Mesenchymal stem cell (in vitro differentiated cells and primary cell): ENCODE measurements at regions not wholly inside any gene's neighbourhood (a gene's known extent, or its start where the extent isn't known, plus 50 kb on each side); places are given as distances from the start of the nearest gene placed in this dataset.

Source experiments
- DNase-seq: peaks from one replicate; pipeline ENCODE4 v3.0.0-alpha.2; 2013
- H2AFZ ChIP-seq: one replicate; pipeline ENCODE4 v1.6.1; 2013; ENCODE audit warnings: low read depth, mild to moderate bottlenecking, control low read depth, inconsistent platforms, low read length, moderate library complexity
- H2AK5ac ChIP-seq: 2 replicates; pipeline ENCODE4 v1.6.1; 2013; ENCODE audit warnings: low read length, moderate library complexity, mild to moderate bottlenecking, inconsistent platforms; ENCODE audit not compliant: severe bottlenecking
- H2BK120ac ChIP-seq: one replicate; pipeline ENCODE4 v1.6.1; 2013; ENCODE audit warnings: low read depth, mild to moderate bottlenecking, inconsistent platforms, low read length, moderate library complexity
- H2BK12ac ChIP-seq, 2 experiments: one replicate each; pipeline ENCODE4 v1.6.1; 2013; ENCODE audit warnings: inconsistent platforms in 2 of 2, low read length in 2 of 2, mild to moderate bottlenecking in 2 of 2, moderate library complexity in 2 of 2, control low read depth in 1 of 2
- H2BK15ac ChIP-seq: one replicate; pipeline ENCODE4 v1.6.1; 2013; ENCODE audit warnings: mild to moderate bottlenecking, low read depth, inconsistent platforms; ENCODE audit not compliant: poor library complexity, severe bottlenecking
- H2BK5ac ChIP-seq: 2 replicates; pipeline ENCODE4 v1.6.1; 2013; ENCODE audit warnings: low read depth, mild to moderate bottlenecking, low read length, control low read depth, inconsistent platforms; ENCODE audit not compliant: poor library complexity, severe bottlenecking
- H3K14ac ChIP-seq, 2 experiments: one replicate each; pipeline ENCODE4 v1.6.1; 2013; ENCODE audit warnings: inconsistent platforms in 2 of 2, low read length in 2 of 2, control low read depth in 1 of 2, mild to moderate bottlenecking in 1 of 2, moderate library complexity in 1 of 2
- H3K18ac ChIP-seq, 2 experiments: one replicate each; pipeline ENCODE4 v1.6.1; 2013; ENCODE audit warnings: inconsistent platforms in 2 of 2, low read length in 2 of 2, control low read depth in 1 of 2, low read depth in 1 of 2, mild to moderate bottlenecking in 1 of 2
- H3K23ac ChIP-seq, 2 experiments: one replicate each; pipeline ENCODE4 v1.6.1; 2013; ENCODE audit warnings: inconsistent platforms in 2 of 2, low read length in 2 of 2, mild to moderate bottlenecking in 2 of 2, moderate library complexity in 2 of 2, control low read depth in 1 of 2
- H3K27ac ChIP-seq: 2 replicates; pipeline ENCODE4 v1.5.1; 2013; ENCODE audit warnings: mild to moderate bottlenecking, moderate library complexity, low read length, control low read depth, inconsistent platforms; ENCODE audit not compliant: poor library complexity, severe bottlenecking
- H3K27me3 ChIP-seq, 2 experiments: 2 replicates each; pipeline versions ENCODE4 v1.6.1 to v1.7.0; 2013; ENCODE audit warnings: low read length in 2 of 2, mild to moderate bottlenecking in 2 of 2, moderate library complexity in 2 of 2, control low read depth in 1 of 2, inconsistent platforms in 1 of 2; ENCODE audit not compliant: control insufficient read depth in 1 of 2, insufficient read depth in 1 of 2
- H3K36me3 ChIP-seq, 2 experiments: 2 replicates each; pipeline versions ENCODE4 v1.6.1 to v1.7.0; 2013; ENCODE audit warnings: low read length in 2 of 2, control low read depth in 1 of 2, inconsistent platforms in 1 of 2, low read depth in 1 of 2, mild to moderate bottlenecking in 1 of 2; ENCODE audit not compliant: insufficient read depth in 2 of 2, control insufficient read depth in 1 of 2
- H3K4ac ChIP-seq, 2 experiments: one replicate each; pipeline ENCODE4 v1.6.1; 2013; ENCODE audit warnings: inconsistent platforms in 2 of 2, low read length in 2 of 2, mild to moderate bottlenecking in 2 of 2, moderate library complexity in 2 of 2, control low read depth in 1 of 2, low read depth in 1 of 2
- H3K4me1 ChIP-seq: 2 replicates; pipeline ENCODE4 v1.6.1; 2013; ENCODE audit warnings: low read depth, low read length, control low read depth; ENCODE audit not compliant: control insufficient read depth, insufficient read depth
- H3K4me2 ChIP-seq: 2 replicates; pipeline ENCODE4 v1.6.1; 2013; ENCODE audit warnings: low read length, mild to moderate bottlenecking, inconsistent platforms; ENCODE audit not compliant: poor library complexity, severe bottlenecking
- H3K4me3 ChIP-seq, 2 experiments: 2 replicates each; pipeline versions ENCODE4 v1.5.1 to v1.7.0; 2013; ENCODE audit warnings: low read length in 2 of 2, mild to moderate bottlenecking in 2 of 2, control low read depth in 1 of 2, low read depth in 1 of 2; ENCODE audit not compliant: insufficient read depth in 1 of 2
- H3K79me1 ChIP-seq: replicated peaks from 2 replicates; pipeline ENCODE4 v1.6.1; 2013; ENCODE audit warnings: mild to moderate bottlenecking, control low read depth, low read length, inconsistent platforms; ENCODE audit not compliant: poor library complexity, severe bottlenecking
- H3K9ac ChIP-seq: 2 replicates; pipeline ENCODE4 v1.7.0; 2013; ENCODE audit warnings: mild to moderate bottlenecking, low read length, moderate library complexity
- H3K9me3 ChIP-seq: 2 replicates; pipeline ENCODE4 v1.7.0; 2013; ENCODE audit warnings: mild to moderate bottlenecking, low read length; ENCODE audit not compliant: control insufficient read depth
- H4K8ac ChIP-seq: one replicate; pipeline ENCODE4 v1.6.1; 2013; ENCODE audit warnings: inconsistent platforms, mild to moderate bottlenecking, low read length, moderate library complexity
- H4K91ac ChIP-seq: one replicate; pipeline ENCODE4 v1.6.1; 2013; ENCODE audit warnings: mild to moderate bottlenecking, low read length, inconsistent platforms
- WGBS: methylation state at CpG from one replicate; pipeline ENCODE4 v1.1.7; 2013; ENCODE audit warnings: mixed read lengths; 5-methylcytosine and 5-hydroxymethylcytosine counted together

DNA sequence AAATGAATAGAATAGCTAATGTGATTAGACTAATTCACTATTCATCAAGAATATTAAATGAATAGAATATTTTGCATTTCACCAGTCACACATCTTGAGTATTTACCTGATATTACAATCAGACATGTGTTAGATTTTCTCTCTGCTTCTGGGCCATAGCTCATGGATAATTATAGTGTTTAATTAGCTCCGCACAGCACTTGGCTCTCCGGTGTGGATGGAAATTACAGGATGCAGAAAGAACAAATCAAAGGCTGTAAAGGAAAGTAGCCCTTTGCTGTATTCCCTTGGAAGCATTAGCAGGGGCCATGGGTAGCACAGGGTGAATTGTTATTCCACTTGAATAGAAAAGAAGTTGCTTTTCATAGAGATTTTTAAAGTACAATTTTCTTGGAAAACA is 320.3 kb upstream of the SORL1-AS1 start:
- no peak overlapping the region for H3K9ac ChIP-seq
- no peak overlapping the region for H4K91ac ChIP-seq

DNA sequence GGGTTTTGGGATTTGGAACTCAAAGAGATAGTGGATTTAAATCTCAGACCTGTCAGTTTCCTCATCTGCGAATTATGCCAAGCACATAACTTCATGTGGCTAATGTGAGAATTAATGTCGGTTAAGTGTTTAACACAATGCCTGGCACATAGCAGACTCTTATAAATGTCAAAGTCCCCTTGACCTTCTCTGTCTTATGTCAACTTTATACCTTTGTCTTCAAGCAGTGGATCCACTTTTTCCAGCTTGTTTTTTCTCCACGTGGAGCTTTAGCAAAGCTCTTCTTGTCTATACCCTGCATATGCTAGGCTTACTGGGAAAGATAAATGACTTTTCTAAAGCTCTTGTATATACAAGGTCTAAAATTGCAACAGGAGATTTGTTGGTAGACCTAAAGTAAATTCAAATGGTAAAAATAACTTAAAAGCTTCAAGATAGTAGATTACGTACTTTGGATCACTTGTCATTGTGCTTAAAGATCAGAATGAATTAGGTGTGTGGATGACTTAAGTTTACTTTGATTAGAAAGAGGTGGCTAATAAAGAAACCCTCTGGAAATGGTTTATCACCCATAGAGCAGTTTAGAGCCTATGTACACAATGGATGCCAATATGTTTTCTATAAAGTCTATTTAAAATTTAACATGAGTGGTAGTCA is 318.3 kb upstream of the SORL1-AS1 start:
- no peak overlapping the region for H3K4me3 ChIP-seq
- no peak overlapping the region for H4K8ac ChIP-seq
- H3K23ac ChIP-seq = no peak overlapping the region
- H2AK5ac ChIP-seq = no peak overlapping the region
- 88% methylated on average over 3 of the region's 4 CpGs for WGBS
- DNase-seq = no peak
- no peak overlapping the region for H2AFZ ChIP-seq
- H2BK12ac ChIP-seq = no peak overlapping the region
- H3K27me3 ChIP-seq = no peaks in the 10 kb centered on the region
- no peak overlapping the region for H3K9ac ChIP-seq
- no peak overlapping the region for H4K91ac ChIP-seq
- H2BK120ac ChIP-seq = no peak overlapping the region
- H3K4ac ChIP-seq = no peak overlapping the region
- H3K9me3 ChIP-seq = no peaks in the 10 kb centered on the region
- no peaks in the 10 kb centered on the region for H3K36me3 ChIP-seq
- H3K27ac ChIP-seq = no peak overlapping the region
- no peak overlapping the region for H2BK15ac ChIP-seq
- H3K14ac ChIP-seq = no peak overlapping the region
- no peak overlapping the region for H3K4me2 ChIP-seq
- no peaks in the 10 kb centered on the region for H3K4me1 ChIP-seq
- no peaks in the 10 kb centered on the region for H3K79me1 ChIP-seq
- H3K18ac ChIP-seq = no peak overlapping the region
- H2BK5ac ChIP-seq = no peak overlapping the region

More for the DNA sequence above, 320.3 kb upstream of the SORL1-AS1 start:
- WGBS = 99% methylated on average over 2 of the region's 2 CpGs
- Histone ChIP-seq H4K8ac (no peak overlapping the region), H3K14ac (no peak overlapping the region), H3K9me3 (no peaks in the 10 kb centered on the region), H3K4me2 (no peak overlapping the region), H3K4ac (no peak overlapping the region), H3K4me3 (no peak overlapping the region), H3K27me3 (no peaks in the 10 kb centered on the region), H2AK5ac (no peak overlapping the region), H2AFZ (no peak overlapping the region), H3K27ac (no peak overlapping the region), H2BK15ac (no peak overlapping the region), H3K23ac (no peak overlapping the region), H3K18ac (no peak overlapping the region), H3K36me3 (no peaks in the 10 kb centered on the region), H3K4me1 (no peaks in the 10 kb centered on the region), H3K79me1 (no peaks in the 10 kb centered on the region), H2BK12ac (no peak overlapping the region), H2BK120ac (no peak overlapping the region), H2BK5ac (no peak overlapping the region)
- no peak for DNase-seq

DNA sequence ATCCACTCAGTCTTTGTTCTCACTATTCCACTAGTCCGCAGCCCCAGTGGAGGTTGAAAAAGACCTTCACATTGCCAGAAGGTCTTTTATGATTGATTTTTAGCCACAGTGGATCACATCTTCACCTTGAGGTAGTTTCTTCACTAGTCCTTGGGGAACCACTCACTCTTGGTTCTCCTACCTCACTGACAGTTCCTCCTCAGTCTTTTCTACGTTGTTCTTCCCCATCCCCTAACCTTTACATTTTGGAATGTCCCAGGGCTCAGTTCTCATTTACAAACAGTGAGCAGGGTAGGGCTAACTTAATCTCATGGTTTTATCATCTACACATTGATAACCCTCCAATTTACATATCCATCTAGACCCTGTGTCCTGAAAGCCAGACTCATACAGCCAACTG is 316.4 kb upstream of the SORL1-AS1 start:
- Histone ChIP-seq H3K4ac (no peak overlapping the region), H3K79me1 (no peaks in the 10 kb centered on the region), H3K9me3 (no peaks in the 10 kb centered on the region), H3K27ac (no peak overlapping the region), H3K27me3 (no peaks in the 10 kb centered on the region), H3K4me1 (no peaks in the 10 kb centered on the region), H3K4me2 (no peak overlapping the region), H2BK15ac (no peak overlapping the region), H3K36me3 (no peaks in the 10 kb centered on the region), H3K14ac (no peak overlapping the region), H2BK5ac (no peak overlapping the region), H2BK120ac (no peak overlapping the region), H3K23ac (no peak overlapping the region), H2AFZ (no peak overlapping the region), H4K91ac (no peak overlapping the region), H2BK12ac (no peak overlapping the region), H3K4me3 (no peak overlapping the region), H4K8ac (no peak overlapping the region), H2AK5ac (no peak overlapping the region), H3K18ac (no peak overlapping the region), H3K9ac (no peak overlapping the region)
- no peak for DNase-seq
- WGBS = 84% methylated on average over 2 of the region's 2 CpGs

GRCh38 chr11:121767433-121767832 is 314.7 kb upstream of the SORL1-AS1 start:
- no peak overlapping the region for H2BK120ac ChIP-seq
- no peaks in the 10 kb centered on the region for H3K79me1 ChIP-seq
- H3K36me3 ChIP-seq = no peaks in the 10 kb centered on the region
- H3K23ac ChIP-seq = no peak overlapping the region
- no peak overlapping the region for H2AFZ ChIP-seq
- H3K4me2 ChIP-seq = no peak overlapping the region
- H3K14ac ChIP-seq = no peak overlapping the region
- H2BK12ac ChIP-seq = no peak overlapping the region
- no peak overlapping the region for H4K8ac ChIP-seq
- H3K4me3 ChIP-seq = no peak overlapping the region
- no peaks in the 10 kb centered on the region for H3K4me1 ChIP-seq
- H2AK5ac ChIP-seq = no peak overlapping the region
- no peak overlapping the region for H3K4ac ChIP-seq
- H3K9ac ChIP-seq = no peak overlapping the region
- peaks cover 3 to 4% of the 10 kb centered on the region in 2 experiments for H3K27me3 ChIP-seq
- H3K18ac ChIP-seq = no peak overlapping the region
- H3K27ac ChIP-seq = no peak overlapping the region
- WGBS = 90% methylated on average over 3 of the region's 3 CpGs
- H2BK15ac ChIP-seq = no peak overlapping the region
- peak; percentile 0 for DNase-seq
- H4K91ac ChIP-seq = no peak overlapping the region
- H2BK5ac ChIP-seq = no peak overlapping the region
- H3K9me3 ChIP-seq = no peaks in the 10 kb centered on the region
